ENCODE measurements at regions not wholly inside any gene's neighbourhood (a gene's known extent, or its start where the extent isn't known, plus 50 kb on each side); places are given as distances from the start of the nearest gene placed in this dataset.

DNA sequence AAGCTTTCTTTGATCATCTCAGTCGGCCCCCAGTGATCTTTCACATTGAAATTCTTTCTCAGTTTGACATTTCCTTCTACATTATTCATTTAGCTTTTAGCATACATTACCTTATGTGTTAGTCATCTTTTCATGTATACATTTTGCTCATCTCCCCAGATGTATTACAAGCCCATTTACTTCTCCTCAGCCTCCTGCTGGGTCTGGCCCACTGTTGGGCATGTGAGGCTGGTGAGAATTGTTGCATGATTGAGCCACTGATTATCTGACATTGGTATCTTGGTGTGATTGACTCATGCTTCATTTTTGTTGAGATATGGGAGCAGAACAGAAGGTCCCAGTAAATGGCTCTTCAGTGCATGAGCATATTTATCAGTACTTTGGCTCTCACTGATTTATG, 300.1 kb upstream of the DDX18 start:
- TF ChIP-seq EGR1 (IDR thresholded peaks at IDR 0.05; ENCODE audit: low read depth) (no peak), CBX3 (IDR thresholded peaks at IDR 0.05; ENCODE audit: low read depth) (no peak)
- H3K4me2 ChIP-seq (ENCODE audit: low read length) = no peak overlapping the region
- H3K9me3 ChIP-seq (ENCODE audit: control insufficient read depth in 1 of 2, insufficient read depth in 1 of 2, low read depth in 1 of 2, low read length in 2 of 2) = peaks cover 0 to 13% of the 10 kb centered on the region in 2 experiments; a peak in 1 of 4 replicates

DNA sequence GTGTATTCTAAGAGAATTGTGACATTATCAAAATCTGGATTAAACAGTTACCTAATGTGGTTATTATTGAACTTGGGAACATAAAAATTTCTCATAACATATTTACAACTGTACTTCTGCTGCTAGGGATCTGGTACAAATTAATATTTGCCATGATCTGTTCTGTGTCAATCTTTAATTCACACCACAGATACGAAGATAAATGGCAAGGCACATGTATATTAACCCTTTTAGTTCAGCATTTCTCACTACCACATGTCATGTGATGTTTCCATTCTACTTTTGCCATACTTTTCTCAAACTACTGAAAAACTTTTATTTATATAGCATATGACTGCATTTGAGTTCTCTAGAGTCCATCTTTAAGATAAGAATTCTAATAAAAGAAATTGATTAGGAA, 295.3 kb upstream of the DDX18 start:
- POLR2A ChIA-PET = no interaction called here
- CTCF ChIA-PET = no interaction called here
- no peak for TF ChIP-seq EGR1 (IDR thresholded peaks at IDR 0.05; ENCODE audit: low read depth)
- TF ChIP-seq TCF7L2 (IDR thresholded peaks at IDR 0.05; ENCODE audit: borderline replicate concordance, extremely low read depth, insufficient read depth, insufficient read length) = no peak
- no peak for TF ChIP-seq POLR2AphosphoS5 (IDR thresholded peaks at IDR 0.05; ENCODE audit: low read depth, low read length)
- TF ChIP-seq EZH2phosphoT487 (IDR thresholded peaks at IDR 0.05; ENCODE audit: borderline replicate concordance) = no peak
- TF ChIP-seq, protein P1, sequence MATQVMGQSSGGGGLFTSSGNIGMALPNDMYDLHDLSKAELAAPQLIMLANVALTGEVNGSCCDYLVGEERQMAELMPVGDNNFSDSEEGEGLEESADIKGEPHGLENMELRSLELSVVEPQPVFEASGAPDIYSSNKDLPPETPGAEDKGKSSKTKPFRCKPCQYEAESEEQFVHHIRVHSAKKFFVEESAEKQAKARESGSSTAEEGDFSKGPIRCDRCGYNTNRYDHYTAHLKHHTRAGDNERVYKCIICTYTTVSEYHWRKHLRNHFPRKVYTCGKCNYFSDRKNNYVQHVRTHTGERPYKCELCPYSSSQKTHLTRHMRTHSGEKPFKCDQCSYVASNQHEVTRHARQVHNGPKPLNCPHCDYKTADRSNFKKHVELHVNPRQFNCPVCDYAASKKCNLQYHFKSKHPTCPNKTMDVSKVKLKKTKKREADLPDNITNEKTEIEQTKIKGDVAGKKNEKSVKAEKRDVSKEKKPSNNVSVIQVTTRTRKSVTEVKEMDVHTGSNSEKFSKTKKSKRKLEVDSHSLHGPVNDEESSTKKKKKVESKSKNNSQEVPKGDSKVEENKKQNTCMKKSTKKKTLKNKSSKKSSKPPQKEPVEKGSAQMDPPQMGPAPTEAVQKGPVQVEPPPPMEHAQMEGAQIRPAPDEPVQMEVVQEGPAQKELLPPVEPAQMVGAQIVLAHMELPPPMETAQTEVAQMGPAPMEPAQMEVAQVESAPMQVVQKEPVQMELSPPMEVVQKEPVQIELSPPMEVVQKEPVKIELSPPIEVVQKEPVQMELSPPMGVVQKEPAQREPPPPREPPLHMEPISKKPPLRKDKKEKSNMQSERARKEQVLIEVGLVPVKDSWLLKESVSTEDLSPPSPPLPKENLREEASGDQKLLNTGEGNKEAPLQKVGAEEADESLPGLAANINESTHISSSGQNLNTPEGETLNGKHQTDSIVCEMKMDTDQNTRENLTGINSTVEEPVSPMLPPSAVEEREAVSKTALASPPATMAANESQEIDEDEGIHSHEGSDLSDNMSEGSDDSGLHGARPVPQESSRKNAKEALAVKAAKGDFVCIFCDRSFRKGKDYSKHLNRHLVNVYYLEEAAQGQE (IDR thresholded peaks at IDR 0.05; ENCODE audit: low read depth) = no peak
- no peak for TF ChIP-seq ZFX (IDR thresholded peaks at IDR 0.05)
- TF ChIP-seq CEBPB (IDR thresholded peaks at IDR 0.05; ENCODE audit: low read depth) = no peak
- TF ChIP-seq, protein P2, sequence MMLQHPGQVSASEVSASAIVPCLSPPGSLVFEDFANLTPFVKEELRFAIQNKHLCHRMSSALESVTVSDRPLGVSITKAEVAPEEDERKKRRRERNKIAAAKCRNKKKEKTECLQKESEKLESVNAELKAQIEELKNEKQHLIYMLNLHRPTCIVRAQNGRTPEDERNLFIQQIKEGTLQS (IDR thresholded peaks at IDR 0.05) = no peak
- TF ChIP-seq ZNF274 (IDR thresholded peaks at IDR 0.05; ENCODE audit: low read depth, low read length) = no peak
- TF ChIP-seq SP1 (IDR thresholded peaks at IDR 0.05; ENCODE audit: low read depth) = no peak
- TF ChIP-seq, protein P3, sequence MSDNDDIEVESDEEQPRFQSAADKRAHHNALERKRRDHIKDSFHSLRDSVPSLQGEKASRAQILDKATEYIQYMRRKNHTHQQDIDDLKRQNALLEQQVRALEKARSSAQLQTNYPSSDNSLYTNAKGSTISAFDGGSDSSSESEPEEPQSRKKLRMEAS (IDR thresholded peaks at IDR 0.05) = no peak
- TF ChIP-seq POLR2A (IDR thresholded peaks at IDR 0.05; ENCODE audit: borderline replicate concordance, extremely low read depth, insufficient read depth, insufficient read length) = no peak
- TF ChIP-seq EZH2 (IDR thresholded peaks at IDR 0.05) = no peak
- TF ChIP-seq CBX3 (IDR thresholded peaks at IDR 0.05; ENCODE audit: low read depth) = no peak
- TF ChIP-seq, protein P4, sequence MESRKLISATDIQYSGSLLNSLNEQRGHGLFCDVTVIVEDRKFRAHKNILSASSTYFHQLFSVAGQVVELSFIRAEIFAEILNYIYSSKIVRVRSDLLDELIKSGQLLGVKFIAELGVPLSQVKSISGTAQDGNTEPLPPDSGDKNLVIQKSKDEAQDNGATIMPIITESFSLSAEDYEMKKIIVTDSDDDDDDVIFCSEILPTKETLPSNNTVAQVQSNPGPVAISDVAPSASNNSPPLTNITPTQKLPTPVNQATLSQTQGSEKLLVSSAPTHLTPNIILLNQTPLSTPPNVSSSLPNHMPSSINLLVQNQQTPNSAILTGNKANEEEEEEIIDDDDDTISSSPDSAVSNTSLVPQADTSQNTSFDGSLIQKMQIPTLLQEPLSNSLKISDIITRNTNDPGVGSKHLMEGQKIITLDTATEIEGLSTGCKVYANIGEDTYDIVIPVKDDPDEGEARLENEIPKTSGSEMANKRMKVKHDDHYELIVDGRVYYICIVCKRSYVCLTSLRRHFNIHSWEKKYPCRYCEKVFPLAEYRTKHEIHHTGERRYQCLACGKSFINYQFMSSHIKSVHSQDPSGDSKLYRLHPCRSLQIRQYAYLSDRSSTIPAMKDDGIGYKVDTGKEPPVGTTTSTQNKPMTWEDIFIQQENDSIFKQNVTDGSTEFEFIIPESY (IDR thresholded peaks at IDR 0.05; ENCODE audit: extremely low read depth, insufficient replicate concordance, low read length) = no peak
- no peak for TF ChIP-seq FOSL1 (IDR thresholded peaks at IDR 0.05; ENCODE audit: low read depth)

More for the DNA sequence above, 300.1 kb upstream of the DDX18 start:
- no peaks in the 10 kb centered on the region for H3K27me3 ChIP-seq (ENCODE audit: insufficient read depth, low read length)
- H2AFZ ChIP-seq (ENCODE audit: low read depth, low read length, poor library complexity, severe bottlenecking) = no peak overlapping the region
- no peaks in the 10 kb centered on the region for H3K36me3 ChIP-seq (ENCODE audit: control insufficient read depth in 1 of 2, insufficient read depth in 2 of 2, low read length in 2 of 2)
- ChIA-PET RAD21 (ENCODE audit: low non-redundant PET in 1 of 2, low total read pairs in 2 of 2, uncharacterized antibody in 2 of 2, unreplicated experiment in 2 of 2) (no interaction called here), POLR2A (no interaction called here), CTCF (no interaction called here)
- ATAC-seq = no peak
- no peaks in the 10 kb centered on the region for H4K20me1 ChIP-seq (ENCODE audit: insufficient read depth)
- intact Hi-C loops (cut with micrococcal nuclease) = no loop called here
- H3K4me1 ChIP-seq (ENCODE audit: control insufficient read depth in 1 of 2, insufficient read depth in 2 of 2, low read length in 2 of 2) = no peaks in the 10 kb centered on the region
- H3K79me2 ChIP-seq (ENCODE audit: insufficient read depth, low read length) = no peaks in the 10 kb centered on the region
- no peak overlapping the region for H3K4me3 ChIP-seq (replicated peaks in 1 of 2; ENCODE audit: low read depth in 1 of 2, low read length in 2 of 2)
- no peak overlapping the region for H3K9ac ChIP-seq (ENCODE audit: low read length)
- BruUV-seq (replicated peaks) = no TSS peak
- no peaks in the 10 kb centered on the region for H3K9me2 ChIP-seq (ENCODE audit: insufficient read depth)
- DNase-seq (ENCODE audit: low read depth, low spot score) = no peak
- H3K27ac ChIP-seq (ENCODE audit: low read depth, low read length) = no peak overlapping the region

More for the DNA sequence above, 295.3 kb upstream of the DDX18 start:
- peaks cover 0 to 7% of the 10 kb centered on the region in 2 experiments; a peak in 1 of 4 replicates for H3K9me3 ChIP-seq (ENCODE audit: control insufficient read depth in 1 of 2, insufficient read depth in 1 of 2, low read depth in 1 of 2, low read length in 2 of 2)
- RAD21 ChIA-PET (ENCODE audit: low non-redundant PET in 1 of 2, low total read pairs in 2 of 2, uncharacterized antibody in 2 of 2, unreplicated experiment in 2 of 2) = no interaction called here
- no peak overlapping the region for H3K4me3 ChIP-seq (replicated peaks in 1 of 2; ENCODE audit: low read depth in 1 of 2, low read length in 2 of 2)
- intact Hi-C loops (cut with micrococcal nuclease) = no loop called here
- H3K9ac ChIP-seq (ENCODE audit: low read length) = no peak overlapping the region
- H3K9me2 ChIP-seq (ENCODE audit: insufficient read depth) = no peaks in the 10 kb centered on the region
- no peaks in the 10 kb centered on the region for H3K27me3 ChIP-seq (ENCODE audit: insufficient read depth, low read length)
- no TSS peak for BruUV-seq (replicated peaks)
- H3K79me2 ChIP-seq (ENCODE audit: insufficient read depth, low read length) = no peaks in the 10 kb centered on the region
- H3K36me3 ChIP-seq (ENCODE audit: control insufficient read depth in 1 of 2, insufficient read depth in 2 of 2, low read length in 2 of 2) = no peaks in the 10 kb centered on the region
- no peaks in the 10 kb centered on the region for H4K20me1 ChIP-seq (ENCODE audit: insufficient read depth)
- H3K27ac ChIP-seq (ENCODE audit: low read depth, low read length) = no peak overlapping the region
- H3K4me2 ChIP-seq (ENCODE audit: low read length) = no peak overlapping the region
- no peaks in the 10 kb centered on the region for H3K4me1 ChIP-seq (ENCODE audit: control insufficient read depth in 1 of 2, insufficient read depth in 2 of 2, low read length in 2 of 2)
- DNase-seq (ENCODE audit: low read depth, low spot score) (no peak), ATAC-seq (no peak)
- no peak overlapping the region for H2AFZ ChIP-seq (ENCODE audit: low read depth, low read length, poor library complexity, severe bottlenecking)
